Caco-2 (cell line): ENCODE measurements at regions not wholly inside any gene's neighbourhood (a gene's known extent, or its start where the extent isn't known, plus 50 kb on each side); places are given as distances from the start of the nearest gene placed in this dataset.

Experiments used
- BruUV-seq: library from RNA; stranded (reverse); fragments of 400-500 nt; replicated peaks from 2 replicates; lab custom pipeline; 2021; lab: Mats Ljungman, UMichigan
- CTCF ChIA-PET: fragments of 300-600 bp; sonication (Branson Sonifier 250); formaldehyde crosslinking; loops from one replicate; lab custom pipeline; 2022; ENCODE audit warnings: antibody characterized with exemption; lab: Charles Lee
- POLR2A ChIA-PET: fragments of 300-600 bp; sonication (Branson Sonifier 250); formaldehyde crosslinking; loops from one replicate; lab custom pipeline; 2022; ENCODE audit warnings: antibody characterized with exemption; lab: Charles Lee
- DNase-seq, 2 experiments: peaks; one replicate each; pipeline versions ENCODE4 v3.0.0 to v3.0.0-alpha.2; 2020 to 2022
- H3K27me3 ChIP-seq: replicated peaks from 2 replicates; pipeline ENCODE4 v1.6.0; 2011; ENCODE audit warnings: low read length; ENCODE audit not compliant: control insufficient read depth, insufficient read depth
- H3K36me3 ChIP-seq: 2 replicates; pipeline ENCODE4 v1.5.1; 2011; ENCODE audit warnings: low read length; ENCODE audit not compliant: control insufficient read depth, insufficient read depth
- H3K4me1 ChIP-seq: fragments of 250-450 bp; sonication (Bioruptor Pico); 2 replicates; pipeline ENCODE4 v1.5.1; 2020; ENCODE audit warnings: mild to moderate bottlenecking
- H3K4me3 ChIP-seq: 2 replicates; pipeline ENCODE4 v1.5.1; 2011; ENCODE audit warnings: low read depth, mild to moderate bottlenecking, control low read depth, low read length
- H3K9me3 ChIP-seq: fragments of 250-450 bp; sonication (Bioruptor Pico); 2 replicates; pipeline ENCODE4 v1.5.1; 2020; ENCODE audit warnings: mild to moderate bottlenecking, moderate library complexity
- H3K27ac Mint-ChIP-seq: one replicate; pipeline ENCODE4 v1.8.0; 2022; ENCODE audit warnings: mixed read lengths; ENCODE audit not compliant: unreplicated experiment
- H3K27me3 Mint-ChIP-seq: one replicate; pipeline ENCODE4 v1.8.0; 2022; ENCODE audit warnings: mixed read lengths; ENCODE audit not compliant: insufficient read depth, unreplicated experiment
- H3K36me3 Mint-ChIP-seq: one replicate; pipeline ENCODE4 v1.8.0; 2022; ENCODE audit warnings: mild to moderate bottlenecking, mixed read lengths; ENCODE audit not compliant: insufficient read depth, unreplicated experiment
- H3K4me1 Mint-ChIP-seq: one replicate; pipeline ENCODE4 v1.8.0; 2022; ENCODE audit warnings: low read depth, mixed read lengths; ENCODE audit not compliant: unreplicated experiment
- H3K4me3 Mint-ChIP-seq: one replicate; pipeline ENCODE4 v1.8.0; 2022; ENCODE audit warnings: mild to moderate bottlenecking, moderate library complexity, mixed read lengths; ENCODE audit not compliant: unreplicated experiment
- H3K9me3 Mint-ChIP-seq: one replicate; pipeline ENCODE4 v1.8.0; 2022; ENCODE audit warnings: mixed read lengths; ENCODE audit not compliant: unreplicated experiment
- intact Hi-C: fragments of 100-400 bp; cut with micrococcal nuclease; formaldehyde crosslinking; loops from one replicate; pipeline ENCODE4 v1.10.0; 2022; ENCODE audit not compliant: unreplicated experiment
- TF ChIP-seq, protein P1 (sequence below), 2 experiments: fragments of 200-600 bp in 1 of 2; IDR thresholded peaks; 1 replicate in 1 of 2; 2 replicates in 1 of 2; pipeline versions ENCODE4 v1.5.1 to v1.8.0; 2011 to 2022; ENCODE audit warnings: antibody characterized with exemption in 1 of 2, control low read depth in 1 of 2, inconsistent platforms in 1 of 2, low read depth in 1 of 2, low read length in 1 of 2, mild to moderate bottlenecking in 1 of 2, moderate library complexity in 1 of 2; ENCODE audit not compliant: insufficient read depth in 1 of 2, severe bottlenecking in 1 of 2, unreplicated experiment in 1 of 2

DNA sequence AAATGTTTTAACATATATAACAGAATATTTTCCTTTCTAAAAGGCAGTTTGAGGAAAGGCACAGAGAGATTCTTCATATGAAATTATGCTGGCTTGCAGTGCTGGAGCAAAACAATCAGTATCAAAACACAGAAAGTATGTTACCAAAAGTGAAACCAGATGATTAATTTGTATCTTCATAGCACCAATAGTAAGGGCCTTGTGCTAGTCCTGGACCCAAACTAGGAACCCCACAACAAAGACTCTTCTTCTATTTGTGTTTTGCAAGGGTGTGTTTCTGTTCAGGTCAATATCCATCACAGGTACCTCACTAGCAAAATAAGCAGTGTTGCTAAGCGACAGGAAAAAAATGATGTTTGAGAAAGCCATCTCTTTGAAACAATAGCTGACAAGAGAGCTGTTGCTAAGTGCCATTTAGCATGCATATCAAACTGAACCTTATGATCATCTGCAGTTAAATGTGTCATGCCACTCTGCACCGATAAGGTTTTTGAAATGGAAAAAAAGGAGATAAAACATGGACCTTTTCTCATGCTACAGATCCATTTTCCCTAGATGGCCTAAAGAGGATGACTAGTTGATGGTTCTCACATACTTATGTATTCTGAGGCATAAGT lies 196.2 kb upstream of the ALG10 start:
- Mint-ChIP-seq H3K36me3 (no peaks in the 10 kb centered on the region), H3K27ac (no peak overlapping the region), H3K4me1 (no peaks in the 10 kb centered on the region), H3K27me3 (no peaks in the 10 kb centered on the region), H3K4me3 (no peak overlapping the region), H3K9me3 (no peaks in the 10 kb centered on the region)
- Histone ChIP-seq H3K27me3 (no peaks in the 10 kb centered on the region), H3K4me3 (no peak overlapping the region), H3K4me1 (no peaks in the 10 kb centered on the region), H3K9me3 (no peaks in the 10 kb centered on the region), H3K36me3 (no peaks in the 10 kb centered on the region)
- BruUV-seq = no TSS peak
- ChIA-PET CTCF (no interaction called here), POLR2A (no interaction called here)
- intact Hi-C loops = no loop called here
- TF ChIP-seq, protein P1, sequence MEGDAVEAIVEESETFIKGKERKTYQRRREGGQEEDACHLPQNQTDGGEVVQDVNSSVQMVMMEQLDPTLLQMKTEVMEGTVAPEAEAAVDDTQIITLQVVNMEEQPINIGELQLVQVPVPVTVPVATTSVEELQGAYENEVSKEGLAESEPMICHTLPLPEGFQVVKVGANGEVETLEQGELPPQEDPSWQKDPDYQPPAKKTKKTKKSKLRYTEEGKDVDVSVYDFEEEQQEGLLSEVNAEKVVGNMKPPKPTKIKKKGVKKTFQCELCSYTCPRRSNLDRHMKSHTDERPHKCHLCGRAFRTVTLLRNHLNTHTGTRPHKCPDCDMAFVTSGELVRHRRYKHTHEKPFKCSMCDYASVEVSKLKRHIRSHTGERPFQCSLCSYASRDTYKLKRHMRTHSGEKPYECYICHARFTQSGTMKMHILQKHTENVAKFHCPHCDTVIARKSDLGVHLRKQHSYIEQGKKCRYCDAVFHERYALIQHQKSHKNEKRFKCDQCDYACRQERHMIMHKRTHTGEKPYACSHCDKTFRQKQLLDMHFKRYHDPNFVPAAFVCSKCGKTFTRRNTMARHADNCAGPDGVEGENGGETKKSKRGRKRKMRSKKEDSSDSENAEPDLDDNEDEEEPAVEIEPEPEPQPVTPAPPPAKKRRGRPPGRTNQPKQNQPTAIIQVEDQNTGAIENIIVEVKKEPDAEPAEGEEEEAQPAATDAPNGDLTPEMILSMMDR (IDR thresholded peaks at IDR 0.05; ENCODE audit: insufficient read depth in 1 of 2, low read depth in 1 of 2, low read length in 1 of 2, severe bottlenecking in 1 of 2, unreplicated experiment in 1 of 2) = no peak
- no peak for DNase-seq

DNA sequence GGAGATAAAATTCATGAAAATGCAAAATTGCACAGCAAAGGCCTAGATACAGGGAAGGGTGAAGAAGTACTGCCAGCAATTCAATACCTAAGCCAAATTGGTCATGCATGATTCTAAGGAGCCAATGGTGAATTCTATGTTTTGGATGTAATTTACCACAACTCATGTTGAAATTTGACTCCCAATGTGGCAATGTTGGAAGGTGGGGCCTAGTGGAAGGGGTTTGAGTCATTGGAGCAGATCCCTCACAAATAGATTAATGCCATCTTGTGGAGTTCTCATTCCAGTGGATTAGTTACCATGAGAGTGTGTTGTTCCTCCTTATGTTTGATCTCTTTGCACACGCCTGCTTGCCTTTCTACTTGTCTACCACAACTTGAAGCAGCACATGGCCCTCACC lies 194.0 kb upstream of the ALG10 start:
- CTCF ChIA-PET = no interaction called here
- H3K4me3 ChIP-seq = no peak overlapping the region
- no peaks in the 10 kb centered on the region for H3K4me1 Mint-ChIP-seq
- intact Hi-C loops = no loop called here
- no peak for DNase-seq
- no peak overlapping the region for H3K4me3 Mint-ChIP-seq
- no peaks in the 10 kb centered on the region for H3K4me1 ChIP-seq
- no peaks in the 10 kb centered on the region for H3K9me3 ChIP-seq
- H3K27me3 ChIP-seq = no peaks in the 10 kb centered on the region
- no TSS peak for BruUV-seq
- no peaks in the 10 kb centered on the region for H3K36me3 Mint-ChIP-seq
- TF ChIP-seq, protein P1 (IDR thresholded peaks at IDR 0.05; ENCODE audit: insufficient read depth in 1 of 2, low read depth in 1 of 2, low read length in 1 of 2, severe bottlenecking in 1 of 2, unreplicated experiment in 1 of 2) = no peak
- peaks cover 3% of the 10 kb centered on the region for H3K27me3 Mint-ChIP-seq
- no peaks in the 10 kb centered on the region for H3K36me3 ChIP-seq
- POLR2A ChIA-PET = no interaction called here
- H3K9me3 Mint-ChIP-seq = no peaks in the 10 kb centered on the region
- H3K27ac Mint-ChIP-seq = no peak overlapping the region

DNA sequence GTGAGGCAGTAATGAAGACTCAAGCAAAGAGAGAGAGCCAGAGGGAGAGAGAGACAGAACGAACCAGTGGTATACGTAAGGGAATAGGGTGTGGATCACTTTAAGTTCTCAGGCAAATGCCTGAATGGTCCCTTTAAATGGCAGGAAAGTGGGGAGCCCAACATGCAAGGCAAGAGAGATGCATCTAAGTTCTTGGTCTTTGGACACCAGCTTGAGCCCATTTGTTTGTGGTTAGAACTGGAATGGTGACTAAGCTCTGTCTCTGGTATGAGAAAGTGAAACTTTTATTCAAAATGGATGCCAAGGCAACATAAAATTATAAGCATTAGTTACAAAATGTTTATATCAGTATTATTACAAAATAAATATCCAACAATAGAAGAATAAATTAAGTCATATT lies 192.2 kb upstream of the ALG10 start:
- Histone ChIP-seq H3K4me3 (no peak overlapping the region), H3K27me3 (no peaks in the 10 kb centered on the region), H3K36me3 (no peaks in the 10 kb centered on the region), H3K4me1 (no peaks in the 10 kb centered on the region), H3K9me3 (no peaks in the 10 kb centered on the region)
- Mint-ChIP-seq H3K9me3 (no peaks in the 10 kb centered on the region), H3K36me3 (no peaks in the 10 kb centered on the region), H3K27me3 (peaks cover 3% of the 10 kb centered on the region), H3K4me3 (no peak overlapping the region), H3K4me1 (no peaks in the 10 kb centered on the region), H3K27ac (no peak overlapping the region)
- ChIA-PET CTCF (no interaction called here), POLR2A (no interaction called here)
- DNase-seq = no peak
- intact Hi-C loops = no loop called here
- TF ChIP-seq, protein P1 (IDR thresholded peaks at IDR 0.05; ENCODE audit: insufficient read depth in 1 of 2, low read depth in 1 of 2, low read length in 1 of 2, severe bottlenecking in 1 of 2, unreplicated experiment in 1 of 2) = no peak
- BruUV-seq = no TSS peak
